ENCODE measurements at regions not wholly inside any gene's neighbourhood (a gene's known extent, or its start where the extent isn't known, plus 50 kb on each side); places are given as distances from the start of the nearest gene placed in this dataset.

GRCh38 chr2:207464007-207464406, 65.8 kb upstream of the CREB1 start:
- no peak for DNase-seq

DNA sequence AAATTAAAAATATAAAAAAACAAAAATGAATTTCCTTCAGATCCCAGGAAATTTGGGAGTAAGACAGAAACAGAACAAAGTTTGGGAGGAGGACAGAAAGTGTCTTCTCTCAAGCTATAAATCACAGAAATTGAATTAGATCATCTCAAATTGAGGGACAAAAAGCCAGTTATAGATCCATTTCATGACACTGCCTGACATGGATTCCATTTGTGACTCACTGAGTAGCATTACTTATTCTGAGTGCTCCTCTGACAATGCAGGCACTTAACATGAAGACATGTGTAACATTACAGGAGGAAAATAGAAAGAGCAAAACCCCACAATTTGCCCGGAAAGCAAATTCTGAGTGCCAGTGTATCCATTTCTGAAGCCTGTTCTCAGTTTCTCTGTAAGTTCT, 63.9 kb upstream of the CREB1 start:
- DNase-seq: no peak

GRCh38 chr2:207467716-207468347, 61.9 kb upstream of the CREB1 start:
- no peak for DNase-seq

- DNase-seq: no peak
Observed at GRCh38 chr2:207468488-207468887, 61.3 kb upstream of the CREB1 start.

- no peak for DNase-seq
Observed at GRCh38 chr2:207469451-207469850, 60.3 kb upstream of the CREB1 start.

GRCh38 chr2:207469943-207470729, 59.6 kb upstream of the CREB1 start:
- no peak for DNase-seq

DNA sequence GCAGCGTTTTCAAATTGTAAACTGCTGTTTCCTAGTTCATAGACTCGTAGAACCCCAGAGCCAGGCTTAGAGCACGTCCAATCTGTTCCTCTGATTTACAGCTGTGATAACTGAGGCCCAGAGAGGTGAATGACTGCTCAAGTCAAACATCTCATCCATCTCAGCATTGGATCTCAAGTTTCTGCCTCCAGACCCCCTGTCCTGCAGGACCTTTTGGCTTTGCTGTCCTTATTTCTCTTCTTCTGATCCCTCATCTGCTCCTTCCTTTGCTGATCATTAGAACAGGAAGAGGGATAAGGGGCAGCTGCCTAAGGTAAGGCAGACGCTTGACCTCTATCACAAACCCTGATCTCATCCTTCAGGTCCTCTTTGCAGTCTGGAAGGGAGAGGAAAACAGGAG, 58.5 kb upstream of the CREB1 start:
- no peak for DNase-seq

GRCh38 chr2:207472343-207473048, 57.3 kb upstream of the CREB1 start:
- DNase-seq: no peak

DNA sequence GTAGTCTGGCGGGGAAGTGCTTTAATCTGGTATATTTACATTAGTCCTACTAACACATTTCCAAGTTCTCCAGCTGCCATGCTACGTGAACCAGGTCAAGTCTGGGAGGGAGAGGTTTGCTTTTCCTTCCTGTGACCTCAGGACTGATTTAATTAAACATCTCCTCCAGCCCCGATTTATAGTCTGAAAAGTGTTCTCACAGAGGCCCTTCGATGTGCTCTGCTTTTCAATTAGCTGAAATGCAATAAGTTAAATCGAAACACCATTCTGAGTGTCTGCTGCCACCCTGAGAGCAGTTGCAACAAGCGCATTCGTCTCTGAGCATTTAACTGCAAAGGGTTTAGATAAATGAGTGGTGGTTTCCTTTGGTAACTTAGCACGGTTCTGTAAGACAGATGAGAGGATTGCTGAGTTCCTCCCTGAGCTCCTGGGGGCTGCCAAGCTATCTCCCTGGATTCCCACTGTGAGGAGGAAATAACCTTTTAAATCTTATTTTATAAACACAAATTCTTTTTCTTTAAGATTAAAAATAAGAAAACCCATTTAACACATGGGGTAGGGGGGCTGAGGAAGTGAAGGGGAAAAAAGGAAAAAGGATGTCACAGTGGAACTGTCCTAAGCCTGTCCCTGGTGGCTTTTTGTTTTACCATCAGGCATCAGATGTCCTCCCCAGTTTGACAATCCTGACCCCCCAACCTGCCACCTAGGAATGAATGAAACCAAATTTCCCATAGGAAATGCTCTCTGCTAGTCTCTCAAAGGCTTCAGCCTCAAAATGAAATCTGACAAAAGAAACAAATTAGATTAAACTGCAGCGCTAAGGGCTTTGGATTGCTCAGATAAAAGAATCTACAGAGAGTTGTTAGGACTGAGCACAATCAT, 56.5 kb upstream of the CREB1 start:
- peak; percentile 59 for DNase-seq

DNA sequence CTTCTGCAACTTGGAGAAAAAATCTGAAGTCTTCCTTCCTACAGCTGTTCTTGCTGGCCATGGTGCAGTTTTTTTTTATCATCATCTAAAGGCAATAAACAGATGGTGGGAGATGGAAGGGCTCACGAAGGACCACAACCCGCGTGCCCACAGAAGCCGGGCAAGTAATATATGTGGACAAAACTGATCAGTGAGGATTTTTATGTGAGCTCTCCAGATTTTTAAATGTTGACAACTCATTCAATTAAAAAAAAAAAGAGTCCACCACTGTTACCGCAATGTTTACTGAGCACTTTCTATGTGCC, 55.9 kb upstream of the CREB1 start:
- DNase-seq: no peak

- DNase-seq: peak; percentile 9
Observed at GRCh38 chr2:207474863-207475485, 54.8 kb upstream of the CREB1 start.

DNA sequence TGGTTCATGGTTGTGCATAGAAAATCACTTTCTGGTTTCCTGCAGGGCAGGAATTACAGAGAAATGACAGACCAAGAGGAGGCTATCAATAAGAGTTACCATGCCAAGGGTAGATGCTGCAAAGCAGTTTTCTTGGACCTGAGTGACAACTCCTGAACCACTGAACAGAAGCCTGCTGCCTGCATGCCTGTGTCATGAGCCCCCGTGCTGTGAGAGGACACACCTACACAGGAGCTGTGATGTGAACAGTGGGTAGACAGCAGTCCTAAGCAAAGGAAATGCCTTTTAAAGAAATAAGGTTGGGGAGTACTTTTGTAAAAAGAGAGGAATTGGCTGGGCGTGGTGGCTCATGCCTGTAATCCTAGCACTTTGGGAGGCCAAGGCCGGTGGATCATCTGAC, 54.2 kb upstream of the CREB1 start:
- no peak for DNase-seq

- DNase-seq: no peak
Observed at GRCh38 chr2:207477896-207478295, 51.9 kb upstream of the CREB1 start.

DNA sequence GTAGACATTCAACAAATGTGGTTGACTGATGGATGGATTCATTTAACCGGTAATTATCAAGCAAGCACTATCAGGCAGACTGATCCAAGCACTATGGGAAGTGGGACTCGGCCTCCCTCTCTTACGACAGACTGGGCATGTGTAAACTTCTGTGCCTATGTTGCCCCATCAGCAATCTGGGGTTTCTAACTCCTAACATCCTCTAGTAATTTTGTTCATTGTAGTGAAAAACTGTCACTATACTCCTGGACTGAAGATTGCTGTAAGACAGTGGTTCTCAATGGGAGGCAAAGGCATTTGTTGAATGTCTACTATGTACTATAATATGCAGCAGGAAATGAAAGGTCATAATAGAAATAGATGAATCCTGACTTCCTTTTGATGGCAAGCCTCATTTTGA, 51.2 kb upstream of the CREB1 start:
- DNase-seq: no peak

DNA sequence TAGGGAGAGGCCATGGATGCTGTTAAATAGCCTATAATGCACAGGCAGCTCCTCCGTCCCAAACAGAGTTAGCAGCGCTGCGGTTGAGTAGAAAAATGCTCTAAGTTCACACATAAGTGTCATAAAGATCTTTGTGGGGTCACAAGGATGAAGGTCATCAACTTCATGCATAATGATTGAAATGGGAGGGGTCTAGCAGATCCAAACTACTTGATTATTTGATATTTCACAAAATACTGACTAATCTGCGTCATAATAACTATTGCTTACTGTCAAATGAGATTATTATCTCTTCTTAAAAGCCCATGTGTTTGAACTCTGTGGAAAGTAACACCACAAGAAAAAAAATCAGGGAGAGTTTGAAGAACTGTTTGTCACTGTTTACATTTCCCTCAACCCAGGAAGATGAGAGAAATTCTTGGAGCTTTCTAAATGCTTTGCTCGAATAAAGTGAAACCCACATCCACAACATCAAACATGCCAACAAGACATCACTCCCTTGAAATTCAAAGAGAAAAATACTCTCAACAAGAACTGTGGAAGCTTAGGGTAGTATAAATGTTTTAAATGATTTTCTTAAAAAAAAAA, 50.5 kb upstream of the CREB1 start:
- DNase-seq: no peak
